WERI-Rb-1 (cell line): ENCODE measurements at regions not wholly inside any gene's neighbourhood (a gene's known extent, or its start where the extent isn't known, plus 50 kb on each side); places are given as distances from the start of the nearest gene placed in this dataset.

ENCODE experiments used
- DNase-seq: peaks from one replicate; pipeline ENCODE4 v3.0.0-alpha.2; 2020
- H3K27ac ChIP-seq: fragments of 250-450 bp; sonication (Bioruptor Pico); 2 replicates; pipeline ENCODE4 v1.5.1; 2020; ENCODE audit warnings: mild to moderate bottlenecking, moderate library complexity
- H3K27me3 ChIP-seq: fragments of 250-450 bp; sonication (Bioruptor Pico); 2 replicates; pipeline ENCODE4 v1.5.1; 2021; ENCODE audit warnings: mild to moderate bottlenecking, low read depth, moderate library complexity; ENCODE audit not compliant: insufficient read depth, severe bottlenecking
- H3K36me3 ChIP-seq: fragments of 250-450 bp; sonication (Bioruptor Pico); 2 replicates; pipeline ENCODE4 v1.5.1; 2020; ENCODE audit warnings: mild to moderate bottlenecking, moderate library complexity
- H3K4me3 ChIP-seq: 2 replicates; pipeline ENCODE4 v1.5.1; 2011; ENCODE audit warnings: low read depth, mild to moderate bottlenecking, control low read depth, low read length
- H3K9me3 ChIP-seq: fragments of 250-450 bp; sonication (Bioruptor Pico); 2 replicates; pipeline ENCODE4 v1.5.1; 2021; ENCODE audit warnings: mild to moderate bottlenecking, moderate library complexity; ENCODE audit not compliant: severe bottlenecking
- TF ChIP-seq, protein P1 (sequence below): IDR thresholded peaks from 2 replicates; pipeline ENCODE4 v1.5.1; 2011; ENCODE audit warnings: low read depth, mild to moderate bottlenecking, control low read depth, inconsistent platforms, low read length

- Histone ChIP-seq H3K36me3 (no peaks in the 10 kb centered on the region), H3K4me3 (no peak overlapping the region), H3K27ac (no peak overlapping the region), H3K9me3 (peaks cover 2% of the 10 kb centered on the region), H3K27me3 (peaks cover 49% of the 10 kb centered on the region)
- no peak for DNase-seq
- TF ChIP-seq, protein P1, sequence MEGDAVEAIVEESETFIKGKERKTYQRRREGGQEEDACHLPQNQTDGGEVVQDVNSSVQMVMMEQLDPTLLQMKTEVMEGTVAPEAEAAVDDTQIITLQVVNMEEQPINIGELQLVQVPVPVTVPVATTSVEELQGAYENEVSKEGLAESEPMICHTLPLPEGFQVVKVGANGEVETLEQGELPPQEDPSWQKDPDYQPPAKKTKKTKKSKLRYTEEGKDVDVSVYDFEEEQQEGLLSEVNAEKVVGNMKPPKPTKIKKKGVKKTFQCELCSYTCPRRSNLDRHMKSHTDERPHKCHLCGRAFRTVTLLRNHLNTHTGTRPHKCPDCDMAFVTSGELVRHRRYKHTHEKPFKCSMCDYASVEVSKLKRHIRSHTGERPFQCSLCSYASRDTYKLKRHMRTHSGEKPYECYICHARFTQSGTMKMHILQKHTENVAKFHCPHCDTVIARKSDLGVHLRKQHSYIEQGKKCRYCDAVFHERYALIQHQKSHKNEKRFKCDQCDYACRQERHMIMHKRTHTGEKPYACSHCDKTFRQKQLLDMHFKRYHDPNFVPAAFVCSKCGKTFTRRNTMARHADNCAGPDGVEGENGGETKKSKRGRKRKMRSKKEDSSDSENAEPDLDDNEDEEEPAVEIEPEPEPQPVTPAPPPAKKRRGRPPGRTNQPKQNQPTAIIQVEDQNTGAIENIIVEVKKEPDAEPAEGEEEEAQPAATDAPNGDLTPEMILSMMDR: no peak
Observed at GRCh38 chr7:41867639-41868280, 164.9 kb upstream of the INHBA start.

GRCh38 chr7:41862261-41862660 lies 159.4 kb upstream of the INHBA start:
- no peak overlapping the region for H3K4me3 ChIP-seq
- H3K27ac ChIP-seq: no peak overlapping the region
- H3K27me3 ChIP-seq: peaks cover 57% of the 10 kb centered on the region
- no peaks in the 10 kb centered on the region for H3K36me3 ChIP-seq
- H3K9me3 ChIP-seq: peaks cover 2% of the 10 kb centered on the region
- DNase-seq: no peak
- TF ChIP-seq, protein P1: no peak

DNA sequence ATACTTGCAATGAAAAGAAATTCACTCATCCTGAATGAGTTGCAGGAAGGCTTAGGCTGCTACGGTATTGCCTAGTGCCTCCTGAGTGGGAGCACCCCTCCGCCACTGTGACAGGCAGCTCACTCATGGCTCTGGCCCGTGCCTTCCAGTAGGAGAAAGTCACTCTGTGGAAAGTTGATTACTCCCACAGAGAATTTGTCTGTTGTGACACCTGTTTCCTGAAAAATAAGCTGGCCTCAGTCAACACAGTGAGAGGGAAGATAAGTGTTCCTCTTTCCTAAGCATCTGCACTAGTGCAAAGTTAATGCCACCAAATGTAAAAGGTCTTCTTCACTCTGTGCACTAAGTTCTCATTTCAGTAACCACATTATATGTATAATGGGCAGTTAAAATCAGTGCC lies 158.8 kb upstream of the INHBA start:
- TF ChIP-seq, protein P1: no peak
- Histone ChIP-seq H3K27ac (no peak overlapping the region), H3K9me3 (peaks cover 2% of the 10 kb centered on the region), H3K4me3 (no peak overlapping the region), H3K27me3 (peaks cover 57% of the 10 kb centered on the region), H3K36me3 (no peaks in the 10 kb centered on the region)
- DNase-seq: no peak

DNA sequence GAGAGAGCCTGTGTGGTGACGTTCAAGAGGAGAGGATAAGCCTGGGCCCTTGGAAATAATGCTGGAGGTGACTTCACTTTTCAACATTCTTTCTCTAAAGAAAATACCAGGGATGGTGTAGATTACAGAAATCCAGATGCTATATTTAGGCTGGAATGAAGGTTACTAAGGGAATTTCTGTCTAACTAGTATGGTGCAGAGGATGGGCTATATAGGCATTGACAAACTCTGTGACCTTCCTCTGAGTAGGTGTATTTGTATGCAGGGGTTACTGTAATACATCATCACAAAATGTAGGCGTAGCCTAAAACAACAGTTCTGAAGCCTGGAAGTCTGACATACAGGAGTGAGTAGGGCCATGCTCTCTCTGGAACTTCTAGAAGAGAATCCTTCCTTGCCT lies 155.3 kb upstream of the INHBA start:
- no peak overlapping the region for H3K27ac ChIP-seq
- TF ChIP-seq, protein P1: no peak
- no peaks in the 10 kb centered on the region for H3K9me3 ChIP-seq
- no peak overlapping the region for H3K4me3 ChIP-seq
- no peak for DNase-seq
- H3K27me3 ChIP-seq: peaks cover 56% of the 10 kb centered on the region
- no peaks in the 10 kb centered on the region for H3K36me3 ChIP-seq

- TF ChIP-seq, protein P1: no peak
- Histone ChIP-seq H3K27me3 (peaks cover 52% of the 10 kb centered on the region), H3K4me3 (no peak overlapping the region), H3K36me3 (no peaks in the 10 kb centered on the region), H3K9me3 (no peaks in the 10 kb centered on the region), H3K27ac (no peak overlapping the region)
- no peak for DNase-seq
Observed at GRCh38 chr7:41855798-41856197, 152.9 kb upstream of the INHBA start.

DNA sequence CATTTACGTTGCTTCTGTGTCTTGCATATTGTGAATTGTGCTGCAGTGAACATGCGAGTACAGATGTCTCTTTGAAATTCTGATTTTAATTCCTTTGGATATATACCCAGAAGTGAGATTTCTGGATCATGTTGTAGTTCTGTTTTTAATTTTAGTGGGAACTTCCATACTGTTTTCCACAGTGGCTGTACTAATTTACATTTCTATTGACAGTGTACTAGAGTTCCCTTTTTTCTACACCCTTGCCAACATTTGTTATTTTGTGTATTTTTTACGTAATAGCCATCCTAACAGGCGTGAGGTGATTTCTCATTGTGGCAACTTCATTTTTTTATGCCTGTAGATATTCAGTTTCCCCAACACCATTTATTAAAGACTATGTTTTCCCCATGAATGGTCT lies 144.7 kb upstream of the INHBA start:
- TF ChIP-seq, protein P1: no peak

More for the DNA sequence above, 144.7 kb upstream of the INHBA start:
- H3K27ac ChIP-seq: no peak overlapping the region
- no peak overlapping the region for H3K4me3 ChIP-seq
- no peaks in the 10 kb centered on the region for H3K9me3 ChIP-seq
- H3K36me3 ChIP-seq: no peaks in the 10 kb centered on the region
- peaks cover 30% of the 10 kb centered on the region for H3K27me3 ChIP-seq
- DNase-seq: no peak
